ENCODE measurements at regions not wholly inside any gene's neighbourhood (a gene's known extent, or its start where the extent isn't known, plus 50 kb on each side); places are given as distances from the start of the nearest gene placed in this dataset.

GRCh38 chr2:216274194-216274840, 98.0 kb downstream of the MARCHF4 start:
- no peak overlapping the region for H3K4me3 ChIP-seq (ENCODE audit: control insufficient read depth, low read depth, low read length)
- peak; percentile 2 for TF ChIP-seq CTCF (conservative IDR thresholded peaks at IDR 0.05; ENCODE audit: control insufficient read depth, insufficient read depth, low read depth, low read length)
- DNase-seq (ENCODE audit: low read depth) = peak; percentile 41

GRCh38 chr2:216261042-216261537, 111.2 kb downstream of the MARCHF4 start:
- TF ChIP-seq CTCF (conservative IDR thresholded peaks at IDR 0.05; ENCODE audit: control insufficient read depth, insufficient read depth, low read depth, low read length) = no peak
- no peak overlapping the region for H3K4me3 ChIP-seq (ENCODE audit: control insufficient read depth, low read depth, low read length)
- no peak for DNase-seq (ENCODE audit: low read depth)

GRCh38 chr2:216260629-216261028, 111.7 kb downstream of the MARCHF4 start:
- no peak overlapping the region for H3K4me3 ChIP-seq (ENCODE audit: control insufficient read depth, low read depth, low read length)
- no peak for TF ChIP-seq CTCF (conservative IDR thresholded peaks at IDR 0.05; ENCODE audit: control insufficient read depth, insufficient read depth, low read depth, low read length)
- DNase-seq (ENCODE audit: low read depth) = no peak

- DNase-seq (ENCODE audit: low read depth) = no peak
- no peak overlapping the region for H3K4me3 ChIP-seq (ENCODE audit: control insufficient read depth, low read depth, low read length)
- no peak for TF ChIP-seq CTCF (conservative IDR thresholded peaks at IDR 0.05; ENCODE audit: control insufficient read depth, insufficient read depth, low read depth, low read length)
Observed at GRCh38 chr2:216259081-216259480, 113.2 kb downstream of the MARCHF4 start.

- no peak for DNase-seq (ENCODE audit: low read depth)
- no peak overlapping the region for H3K4me3 ChIP-seq (ENCODE audit: control insufficient read depth, low read depth, low read length)
- no peak for TF ChIP-seq CTCF (conservative IDR thresholded peaks at IDR 0.05; ENCODE audit: control insufficient read depth, insufficient read depth, low read depth, low read length)
Observed at GRCh38 chr2:216257089-216257488, 115.2 kb downstream of the MARCHF4 start.

Measured in fibroblast of mammary gland (primary cell).